HG03442 (cell line): ENCODE measurements at regions not wholly inside any gene's neighbourhood (a gene's known extent, or its start where the extent isn't known, plus 50 kb on each side); places are given as distances from the start of the nearest gene placed in this dataset.
"Not testable (repeated sequence)": the region's sequence is repeated elsewhere in the genome, so short reads cannot be mapped to it uniquely, and the experiment has no call there.

Source experiments
- ATAC-seq: cut with Tn5 transposase; IDR thresholded peaks from one replicate; pipeline ENCODE4 v1.9.1; 2021; ENCODE audit warnings: mild to moderate bottlenecking, moderate library complexity; ENCODE audit not compliant: unreplicated experiment

DNA sequence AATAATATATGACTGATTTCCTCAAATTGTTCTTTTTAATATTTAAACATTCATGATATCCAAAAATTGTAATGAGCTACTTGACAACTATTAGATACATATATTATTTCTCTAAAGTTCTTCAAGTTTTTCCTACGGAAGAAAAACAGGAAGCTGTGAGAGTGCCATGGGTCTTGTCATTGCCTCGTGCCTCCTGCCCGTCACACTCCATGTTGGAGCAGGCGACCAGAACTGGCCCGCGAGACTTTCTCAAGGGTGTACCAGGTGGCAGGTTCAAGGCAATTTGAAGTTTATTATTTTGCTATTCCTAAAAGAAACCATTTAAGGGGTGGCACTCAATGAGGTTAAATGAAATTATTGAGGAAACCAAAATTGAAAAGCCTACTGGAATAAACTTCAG is 337.2 kb downstream of the HACE1 start:
- no peak for ATAC-seq

DNA sequence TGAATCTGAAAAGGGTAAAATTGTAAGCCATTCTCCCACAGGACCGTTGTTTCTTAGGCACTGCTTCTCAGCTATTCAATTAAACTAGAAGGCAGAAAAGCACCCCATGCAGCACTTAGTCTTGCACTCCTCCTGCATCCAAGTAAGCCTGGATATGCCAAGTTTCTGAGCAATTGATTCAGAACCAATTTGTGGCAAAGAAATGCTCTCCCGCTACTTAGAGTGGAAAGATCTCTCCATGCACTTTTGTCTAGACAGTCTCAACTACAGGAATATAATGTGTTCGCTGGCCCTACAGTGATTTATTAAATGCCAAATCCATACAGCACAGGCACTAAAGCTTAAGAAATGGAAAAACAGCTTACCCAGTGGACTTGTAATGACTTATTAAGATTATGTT is 338.5 kb downstream of the HACE1 start:
- ATAC-seq: no peak

DNA sequence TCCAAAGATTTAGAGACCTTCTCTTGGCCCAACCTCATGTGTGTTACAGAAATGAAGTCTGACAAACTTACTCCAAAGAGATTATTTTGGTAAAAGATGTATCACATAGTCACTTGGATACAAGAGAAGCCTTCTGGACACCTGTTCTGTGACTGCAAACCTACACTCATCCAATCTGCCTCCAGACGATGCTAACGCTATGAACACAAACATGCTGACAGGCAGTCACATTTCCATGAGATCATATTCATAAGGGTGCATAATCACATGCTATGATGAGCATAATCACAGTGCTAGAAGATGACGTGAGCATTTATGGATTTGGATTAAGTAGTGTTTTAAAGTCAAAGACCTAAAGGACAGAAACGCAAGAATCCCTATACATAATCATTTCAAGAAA is 340.2 kb downstream of the HACE1 start:
- no peak for ATAC-seq

DNA sequence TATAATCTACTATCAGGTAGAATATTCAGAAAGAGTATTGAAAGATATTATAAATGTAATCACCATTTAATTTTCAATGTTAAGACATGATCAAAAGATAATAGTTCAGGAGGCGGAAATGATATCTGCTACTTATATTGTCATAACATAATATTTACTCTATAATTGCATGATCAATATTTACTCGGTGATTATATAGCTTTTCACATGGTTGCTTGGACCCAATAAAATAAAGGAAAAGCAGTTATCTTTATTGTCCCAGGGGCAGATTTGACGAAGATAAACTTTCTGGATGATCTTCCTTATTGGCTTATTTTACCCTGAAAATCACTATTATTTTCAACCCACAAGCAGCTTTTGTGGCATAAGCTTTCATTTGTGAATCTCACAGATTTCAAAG is 350.4 kb downstream of the HACE1 start:
- ATAC-seq: no peak

DNA sequence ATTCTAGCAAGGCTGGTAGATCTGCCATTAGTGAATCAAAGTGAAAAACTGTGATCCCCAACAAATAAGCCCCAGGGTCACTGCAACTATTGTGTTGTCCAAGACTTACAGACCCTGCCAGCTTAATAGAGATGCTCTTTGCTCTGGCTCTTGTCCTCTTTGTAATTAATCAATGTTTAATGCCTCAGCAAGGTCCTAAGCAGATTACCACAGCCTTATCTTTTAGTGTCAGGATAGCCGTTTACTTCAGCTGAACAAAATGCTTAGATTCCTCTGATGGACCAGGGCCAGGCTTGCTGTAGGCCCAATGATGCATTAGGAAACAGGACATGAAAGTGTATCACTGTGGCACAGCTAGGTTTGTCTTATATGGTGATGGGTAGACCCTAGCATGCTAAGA is 353.3 kb downstream of the HACE1 start:
- no peak for ATAC-seq

DNA sequence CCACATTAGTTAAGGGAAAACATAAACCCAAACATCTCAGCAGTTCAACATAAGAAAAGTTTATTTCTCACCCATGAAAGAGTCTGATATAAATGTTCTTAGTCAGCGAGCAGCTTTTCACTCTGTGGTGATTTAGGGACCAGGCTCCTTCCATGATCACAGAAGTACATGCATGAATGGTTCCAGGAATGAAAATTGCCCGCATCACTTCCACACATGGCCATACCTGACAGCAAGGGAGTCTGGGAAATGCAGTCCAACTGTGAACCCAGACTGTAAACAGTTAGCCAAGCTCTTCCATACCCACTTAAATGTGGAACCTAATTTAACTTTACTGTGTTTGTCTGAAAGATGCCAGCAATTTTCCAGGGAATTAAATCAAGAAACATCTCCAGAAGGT is 353.9 kb downstream of the HACE1 start:
- no peak for ATAC-seq

DNA sequence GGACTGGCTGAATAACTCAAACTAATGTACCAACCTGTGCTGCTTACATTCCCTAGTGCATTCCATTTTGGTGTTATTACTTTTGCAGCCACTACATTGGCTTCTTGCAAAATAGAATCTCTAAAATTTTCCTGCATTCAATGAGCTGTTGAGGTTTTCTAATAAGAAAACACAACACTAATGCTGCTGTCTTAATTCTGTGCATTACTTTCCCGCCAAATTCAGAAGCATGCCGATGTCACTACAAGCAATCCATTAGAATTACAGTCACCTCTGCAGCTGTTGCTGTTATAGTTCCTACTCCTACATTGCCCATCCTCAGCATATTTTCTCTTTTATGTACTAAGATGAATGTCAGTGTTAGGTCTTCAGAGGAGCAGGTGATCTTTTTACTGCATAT is 359.5 kb downstream of the HACE1 start:
- ATAC-seq: no peak

DNA sequence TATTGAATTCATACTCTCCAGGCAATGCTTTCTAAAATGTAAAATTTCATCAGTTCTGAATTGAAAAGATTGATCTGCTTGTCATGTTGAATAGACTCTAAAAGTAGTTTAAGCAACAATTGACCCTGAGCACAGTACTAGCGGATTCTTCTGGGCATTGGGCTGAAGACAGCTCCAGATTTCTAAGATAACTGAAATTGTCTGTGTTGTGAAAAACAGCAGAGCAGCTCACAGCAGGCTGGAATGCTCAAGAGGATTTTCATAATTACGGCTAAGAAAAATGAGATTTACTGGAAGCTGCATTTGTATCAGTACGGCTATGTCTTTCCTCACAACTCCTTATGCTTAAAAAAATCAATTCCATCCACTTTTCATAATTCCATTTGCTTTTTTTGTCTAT is 373.7 kb downstream of the HACE1 start:
- ATAC-seq: no peak

DNA sequence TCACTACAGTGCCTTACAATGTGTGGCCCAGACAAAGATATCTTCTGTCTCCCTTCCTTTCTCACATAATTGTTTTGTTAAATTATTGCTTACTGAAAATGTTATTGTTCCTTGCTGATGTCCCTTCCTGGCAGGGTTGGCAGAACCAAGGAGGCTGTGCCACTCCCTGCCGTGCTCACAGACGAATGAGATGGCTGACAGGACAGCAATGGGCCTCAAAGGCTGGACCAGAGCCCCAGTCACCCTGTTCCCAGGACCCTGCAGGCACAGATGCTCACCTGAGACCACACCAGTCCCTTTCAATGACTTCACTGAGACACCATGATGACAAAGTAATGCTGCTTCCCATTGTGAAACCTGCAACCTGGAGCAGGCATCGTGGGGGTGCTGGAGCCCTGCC is 375.1 kb downstream of the HACE1 start:
- ATAC-seq: no peak

DNA sequence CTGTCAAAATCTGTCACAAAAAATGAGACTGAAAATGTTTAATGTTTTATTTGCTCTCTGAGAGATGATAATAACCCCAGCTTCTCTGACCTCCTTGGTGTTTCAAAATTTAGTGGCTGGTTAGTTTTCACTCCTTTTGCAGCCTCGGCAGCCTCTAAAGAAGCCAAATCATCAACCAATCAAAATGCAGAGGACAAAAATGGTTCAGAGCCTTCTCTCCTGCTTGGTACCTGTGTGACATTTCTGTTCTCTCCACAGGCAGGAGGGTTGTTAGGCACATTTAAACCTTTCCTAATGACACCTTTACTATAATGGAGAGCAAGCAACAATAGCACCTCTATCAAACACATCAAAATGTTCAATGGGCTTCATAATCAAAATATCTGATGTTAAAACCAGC is 375.5 kb downstream of the HACE1 start:
- ATAC-seq: no peak

DNA sequence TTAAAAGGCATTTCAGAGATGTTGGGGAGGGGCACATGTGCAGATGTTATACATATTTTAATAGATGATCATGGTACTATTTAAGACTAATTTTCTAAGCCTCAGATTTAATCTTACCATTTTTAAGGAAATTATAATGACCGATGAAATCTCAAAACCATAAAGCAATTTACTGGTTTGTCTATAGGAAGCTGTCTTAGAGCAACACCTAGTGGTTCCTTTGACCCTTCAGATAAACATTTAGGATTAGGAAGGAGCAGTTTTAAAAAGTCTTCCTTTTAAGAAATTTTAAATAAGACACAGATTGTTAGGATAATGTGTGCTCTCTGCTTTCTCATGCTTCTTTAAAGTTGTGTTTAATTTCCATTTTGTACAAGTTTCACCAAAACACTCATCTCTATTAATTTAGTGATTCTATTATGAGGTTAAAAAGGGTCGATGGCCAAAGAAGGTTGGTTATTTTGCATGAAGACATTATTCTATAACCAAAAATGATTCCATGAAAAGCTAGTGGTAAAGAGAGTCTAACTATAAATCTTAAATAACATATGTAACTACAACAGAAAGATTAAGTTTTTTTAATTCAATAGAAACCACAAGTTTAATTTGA is 376.4 kb downstream of the HACE1 start:
- no peak for ATAC-seq

DNA sequence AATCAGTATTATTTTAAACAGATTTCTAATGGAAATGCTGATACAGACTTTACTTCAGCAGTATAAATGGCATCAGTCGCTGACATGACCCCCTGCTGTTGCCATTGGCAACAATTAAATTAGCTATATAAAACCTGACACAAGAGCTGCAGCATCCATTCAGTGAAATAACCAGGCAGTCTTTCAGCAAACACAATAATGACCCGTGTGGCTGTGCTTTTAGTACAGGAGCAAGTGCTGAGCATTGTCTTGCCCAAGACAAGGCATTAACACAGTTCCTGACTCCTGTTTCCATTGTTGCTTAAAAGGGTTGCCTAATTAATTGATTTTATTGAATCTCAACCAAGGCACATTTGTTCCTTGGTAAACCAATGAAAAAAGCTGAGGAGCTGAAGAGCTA is 382.1 kb downstream of the HACE1 start:
- ATAC-seq: no peak

DNA sequence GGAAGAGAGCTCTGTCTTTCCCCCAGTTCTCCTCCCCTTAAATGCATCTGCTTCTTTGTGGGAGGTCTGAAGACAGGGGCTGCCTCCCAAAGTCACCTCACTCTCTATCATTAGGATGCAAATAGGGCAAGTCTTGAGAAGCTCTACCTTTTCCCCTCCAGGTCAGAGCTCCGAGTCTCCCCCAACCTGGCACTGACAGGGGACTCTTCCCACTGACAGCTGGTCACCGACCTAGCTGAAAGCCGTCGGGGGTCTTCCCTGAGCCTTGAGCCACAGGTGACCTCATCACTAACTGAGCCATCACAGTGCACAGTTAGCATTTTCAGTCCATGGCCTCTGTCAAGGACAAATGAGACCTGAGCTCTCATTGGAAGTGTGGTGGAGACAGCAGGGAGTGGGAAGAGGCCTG is 386.7 kb downstream of the HACE1 start:
- ATAC-seq: no peak

DNA sequence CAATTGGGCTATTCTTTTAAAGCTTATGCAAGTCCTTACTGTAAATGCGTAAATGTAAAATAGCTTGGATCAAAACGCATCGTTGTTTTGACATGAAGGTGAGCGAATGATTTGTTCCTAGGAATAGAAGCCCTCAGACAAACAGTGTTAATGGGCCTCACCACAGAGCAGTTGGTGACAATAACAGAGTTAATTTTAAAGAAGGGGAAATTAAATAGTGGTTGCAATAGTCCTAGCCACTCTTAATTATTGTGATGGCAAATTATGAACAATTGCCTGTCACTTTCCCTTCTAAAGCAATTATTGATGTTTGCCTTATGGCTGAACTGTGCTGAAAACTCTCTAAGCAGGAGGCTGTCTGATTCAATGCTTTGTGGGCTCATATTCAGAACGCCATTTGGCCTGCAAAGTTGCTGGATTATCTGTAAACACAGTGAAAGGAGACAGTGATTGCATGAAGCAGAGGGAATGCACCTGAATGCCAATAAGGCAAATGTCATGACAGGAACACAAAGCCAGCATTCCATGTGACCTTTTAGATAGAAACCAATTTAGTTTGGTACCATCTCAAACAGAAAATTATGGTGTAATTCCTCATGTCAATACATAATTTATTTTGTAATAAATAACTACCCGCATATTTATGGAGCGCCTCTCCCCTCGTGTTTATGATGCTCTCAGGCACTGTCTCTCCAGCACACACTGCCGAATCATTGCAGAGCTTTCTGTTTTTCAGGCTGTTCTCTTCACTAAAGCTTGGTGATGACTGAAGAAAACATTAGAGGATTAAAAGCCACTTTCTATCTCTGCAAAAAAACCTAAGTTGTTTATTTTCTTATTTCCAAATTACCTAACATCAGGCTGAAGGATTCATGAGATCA is 387.5 kb downstream of the HACE1 start:
- no peak for ATAC-seq

DNA sequence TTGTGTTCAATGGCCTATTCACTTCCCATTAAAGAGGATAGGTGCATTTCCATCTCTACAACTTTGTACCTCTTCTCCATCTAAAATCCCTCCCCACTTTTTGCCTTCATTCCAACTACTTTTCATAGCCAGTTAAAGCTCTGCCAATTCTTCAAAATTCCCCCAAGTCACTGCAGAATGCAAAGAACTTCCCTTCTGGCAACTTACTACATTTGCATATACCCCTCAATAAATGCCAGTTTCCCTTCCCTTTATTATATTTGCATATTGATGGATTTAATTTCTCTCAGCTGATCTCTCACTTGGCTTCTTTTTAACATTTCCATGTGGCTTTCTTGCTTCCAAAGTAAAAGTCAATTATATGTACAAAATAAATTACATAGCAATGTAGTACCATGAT is 393.4 kb downstream of the HACE1 start:
- ATAC-seq: no peak

DNA sequence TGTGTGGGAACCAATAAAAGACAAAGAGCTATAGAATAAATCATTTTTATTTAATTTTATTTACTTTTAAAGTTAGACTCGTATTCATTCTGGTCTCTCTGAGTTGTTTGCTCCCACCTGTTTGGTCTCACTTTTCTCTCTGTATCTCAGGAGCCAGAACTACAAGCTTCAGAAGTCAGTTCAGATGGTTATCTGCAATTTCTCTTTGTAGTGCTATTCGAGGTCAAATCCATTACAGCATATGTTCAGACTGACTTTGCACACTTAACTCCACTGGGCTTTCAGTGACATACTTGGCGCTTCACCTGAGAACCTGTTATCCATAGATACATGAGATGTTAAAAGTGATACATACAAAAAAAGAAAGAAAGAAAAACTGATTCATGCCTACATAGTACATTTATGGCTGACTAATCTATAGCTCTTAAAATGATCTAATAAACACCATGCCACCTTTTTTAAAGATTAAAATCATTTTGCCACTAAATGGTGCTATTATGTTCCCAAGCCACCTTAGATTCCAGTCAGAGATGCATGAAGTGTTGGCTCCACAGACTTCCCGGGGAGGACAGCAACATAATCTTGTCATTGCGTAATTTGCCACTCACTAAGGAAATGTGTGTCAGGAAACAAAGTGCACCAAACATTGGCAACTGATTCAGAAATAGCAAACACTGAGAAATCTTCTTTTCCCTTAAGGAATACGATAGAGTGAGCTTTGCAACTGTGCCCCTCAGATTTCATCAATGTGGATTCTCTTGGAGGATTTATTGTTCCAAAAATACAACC is 396.7 kb downstream of the HACE1 start:
- no peak for ATAC-seq

DNA sequence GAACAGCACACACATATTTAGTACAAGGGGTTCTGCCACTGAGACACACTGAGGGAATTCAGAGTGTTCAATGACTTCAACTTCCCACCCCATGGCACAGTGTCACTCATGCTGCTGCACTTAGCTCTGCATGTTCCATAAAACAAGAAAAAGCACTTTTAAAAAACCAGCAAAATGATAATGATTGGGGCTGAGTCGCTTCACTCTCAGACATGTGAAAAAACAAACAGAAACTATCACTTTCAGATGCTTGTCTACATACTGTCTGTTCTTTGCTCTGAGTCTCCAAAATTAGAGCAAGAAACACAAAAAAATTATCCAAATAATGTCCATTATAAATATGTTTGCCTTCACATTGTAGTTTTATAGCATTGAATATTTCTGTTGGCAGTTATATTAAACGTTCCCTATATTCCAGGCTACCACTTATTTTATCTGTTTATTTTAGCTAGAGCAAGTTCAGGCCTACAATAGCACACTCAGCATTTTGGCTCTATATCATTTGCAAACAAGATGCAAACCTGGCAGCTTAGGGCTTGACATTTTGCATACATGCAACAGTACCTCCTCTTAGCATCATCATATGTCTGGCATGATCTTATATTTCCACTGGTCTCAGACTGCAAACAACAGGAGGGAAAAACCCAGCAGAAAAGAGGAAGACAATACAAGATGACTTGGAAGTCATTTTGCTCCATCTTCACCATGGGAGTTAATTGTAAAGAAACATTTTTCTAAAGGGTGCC is 398.8 kb downstream of the HACE1 start:
- ATAC-seq: peak; percentile 48

DNA sequence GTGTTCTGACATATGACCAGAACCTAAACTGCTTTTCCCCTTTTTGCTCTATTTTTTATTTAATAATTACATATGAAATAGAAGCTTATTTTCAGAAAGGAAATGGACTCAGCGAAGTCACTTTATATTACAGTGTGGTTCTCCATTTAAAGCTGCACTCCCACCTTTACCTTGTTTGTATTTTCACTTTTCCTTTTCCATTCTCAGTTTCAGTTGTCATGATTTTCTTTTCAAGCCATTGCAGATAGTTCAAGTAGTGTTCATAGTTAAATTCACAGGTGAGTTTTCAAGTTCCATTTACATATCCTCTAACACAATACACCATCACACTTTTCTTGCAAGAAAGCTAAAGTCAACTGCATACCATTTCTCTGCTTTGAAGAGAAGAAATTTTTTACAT is 400.2 kb downstream of the HACE1 start:
- ATAC-seq: peak; percentile 74

DNA sequence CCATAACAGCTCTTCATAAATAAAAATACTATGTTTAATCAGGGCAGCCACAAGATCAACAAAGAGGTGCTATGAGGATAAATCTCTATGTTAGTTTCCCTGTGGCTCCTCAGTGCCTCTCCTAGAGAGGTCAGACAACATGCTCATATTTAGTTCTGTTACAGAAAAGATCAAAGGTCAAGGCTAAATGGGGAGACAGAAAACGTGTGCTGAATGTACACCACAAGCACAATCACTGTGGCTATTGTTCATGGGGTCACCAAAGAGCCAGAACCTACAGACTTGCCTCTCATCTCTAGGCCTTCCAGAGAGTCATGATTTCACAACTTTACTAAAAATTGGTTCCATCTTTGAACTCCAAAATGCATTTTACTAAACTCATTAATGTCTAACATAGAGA is 409.8 kb downstream of the HACE1 start:
- ATAC-seq: no peak

DNA sequence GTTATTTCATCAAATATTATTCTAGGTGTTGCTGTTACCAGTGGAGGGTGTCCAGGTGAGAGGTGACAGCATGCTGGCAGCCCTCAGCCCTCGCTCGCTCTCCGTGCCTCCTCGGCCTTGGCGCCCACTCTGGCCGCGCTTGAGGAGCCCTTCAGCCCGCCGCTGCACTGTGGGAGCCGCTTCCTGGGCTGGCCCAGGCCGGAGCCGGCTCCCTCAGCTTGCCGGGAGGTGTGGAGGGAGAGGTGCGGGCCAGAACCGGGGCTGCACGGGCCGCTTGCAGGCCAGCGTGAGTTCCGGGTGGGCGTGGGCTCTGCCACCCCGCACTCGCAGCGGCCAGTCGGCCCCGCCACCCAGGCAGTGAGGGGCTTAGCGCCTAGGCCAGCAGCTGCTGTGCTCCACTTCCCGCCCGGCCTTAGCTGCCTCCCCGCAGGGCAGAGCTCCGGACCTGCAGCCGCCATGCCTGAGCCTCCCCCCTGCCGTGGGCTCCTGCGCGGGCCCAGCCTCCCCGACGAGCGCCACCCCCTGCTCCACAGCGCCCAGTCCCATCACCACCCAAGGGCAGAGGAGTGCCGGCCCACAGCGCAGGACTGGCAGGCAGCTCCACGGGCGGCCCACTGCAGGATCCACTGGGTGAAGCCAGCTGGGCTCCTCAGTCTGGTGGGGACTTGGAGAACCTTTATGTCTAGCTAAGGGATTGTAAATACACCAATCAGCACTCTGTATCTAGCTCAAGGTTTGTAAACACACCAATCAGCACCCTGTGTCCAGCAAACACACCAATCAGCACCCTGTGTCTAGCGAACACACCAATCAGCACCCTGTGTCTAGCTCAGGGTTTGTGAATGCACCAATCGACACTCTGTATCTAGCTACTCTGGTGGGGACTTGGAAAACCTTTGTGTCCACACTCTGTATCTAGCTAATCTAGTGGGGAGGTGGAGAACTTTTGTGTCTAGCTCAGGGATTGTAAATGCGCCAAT is 413.3 kb downstream of the HACE1 start:
- not testable (repeated sequence) for ATAC-seq
